A549 (cell line): ENCODE measurements at regions not wholly inside any gene's neighbourhood (a gene's known extent, or its start where the extent isn't known, plus 50 kb on each side); places are given as distances from the start of the nearest gene placed in this dataset.
"Not testable (repeated sequence)": the region's sequence is repeated elsewhere in the genome, so short reads cannot be mapped to it uniquely, and the experiment has no call there.

Source experiments
- CEBPB ChIP-seq, 2 experiments: fragments of >200 bp in 1 of 2; sonication (Bioruptor Twin) in 1 of 2; formaldehyde crosslinking in 1 of 2; IDR thresholded peaks; 2 replicates each; pipeline ENCODE4 v1.6.1; 2012 to 2016
- CTCF ChIP-seq: fragments of >200 bp; sonication (Bioruptor Twin); formaldehyde crosslinking; IDR thresholded peaks from 3 replicates; pipeline ENCODE4 v1.5.1; 2016
- EP300 ChIP-seq, 2 experiments: fragments of >200 bp; sonication (Bioruptor Twin); formaldehyde crosslinking; IDR thresholded peaks; 2 replicates in 1 of 2; 3 replicates in 1 of 2; pipeline ENCODE4 v1.6.1; 2016 to 2017
- KDM1A ChIP-seq: fragments of 200-600 bp; sonication (generic); IDR thresholded peaks from 2 replicates; pipeline ENCODE4 v1.6.1; 2016; ENCODE audit warnings: low read depth, mild to moderate bottlenecking
- POLR2A ChIP-seq: IDR thresholded peaks from 2 replicates; pipeline ENCODE4 v1.6.1; 2012; ENCODE audit warnings: mild to moderate bottlenecking, low read length
- RAD21 ChIP-seq, 2 experiments: fragments of >200 bp in 1 of 2; sonication (Bioruptor Twin) in 1 of 2; formaldehyde crosslinking in 1 of 2; IDR thresholded peaks in 1 of 2; conservative IDR thresholded peaks in 1 of 2; 2 replicates in 1 of 2; 3 replicates in 1 of 2; pipeline ENCODE4 v1.6.1; 2012 to 2018; ENCODE audit warnings: inconsistent platforms in 1 of 2
- RCOR1 ChIP-seq: fragments of 150-350 bp; IDR thresholded peaks from 2 replicates; pipeline ENCODE4 v1.6.1; 2014; ENCODE audit warnings: antibody characterized with exemption, low read length, low read depth
- REST ChIP-seq: fragments of 200-600 bp; sonication (generic); IDR thresholded peaks from 2 replicates; pipeline ENCODE4 v1.6.1; 2016; ENCODE audit warnings: antibody characterized with exemption, mild to moderate bottlenecking, moderate library complexity
- RNF2 ChIP-seq: fragments of 200-600 bp; sonication (generic); IDR thresholded peaks from 2 replicates; pipeline ENCODE4 v1.6.1; 2016; ENCODE audit warnings: low read depth, mild to moderate bottlenecking, antibody characterized with exemption, moderate library complexity, borderline replicate concordance
- SREBF2 ChIP-seq: fragments of 450-650 bp; IDR thresholded peaks from 2 replicates; pipeline ENCODE4 v1.6.1; 2014; ENCODE audit warnings: mild to moderate bottlenecking, moderate library complexity
- TFCP2L1 ChIP-seq: fragments of 250-450 bp; sonication (Bioruptor Pico); IDR thresholded peaks from 2 replicates; pipeline ENCODE4 v1.5.0; 2021; ENCODE audit warnings: mild to moderate bottlenecking
- ZC3H11A ChIP-seq: fragments of 450-650 bp; IDR thresholded peaks from 2 replicates; pipeline ENCODE4 v1.6.1; 2014; ENCODE audit warnings: antibody characterized with exemption, mild to moderate bottlenecking
- ZFP36 ChIP-seq: fragments of 450-650 bp; IDR thresholded peaks from 2 replicates; pipeline ENCODE4 v1.6.1; 2014; ENCODE audit warnings: borderline replicate concordance; ENCODE audit not compliant: partially characterized antibody

GRCh38 chr3:178112552-178112951, 423.7 kb upstream of the KCNMB2 start:
- not testable (repeated sequence) for TF ChIP-seq CTCF; EP300 (IDR thresholded peaks at IDR 0.05); TFCP2L1 (CRISPR knock-in tag); RNF2; KDM1A; REST; POLR2A; SREBF2; RAD21 (conservative IDR thresholded peaks at IDR 0.05 in 1 of 2, IDR thresholded peaks at IDR 0.05 in 1 of 2); ZFP36; CEBPB (IDR thresholded peaks at IDR 0.05); ZC3H11A; RCOR1
